ENCODE measurements at regions not wholly inside any gene's neighbourhood (a gene's known extent, or its start where the extent isn't known, plus 50 kb on each side); places are given as distances from the start of the nearest gene placed in this dataset.

GRCh38 chrX:42691196-42691595, 86.8 kb downstream of the PPP1R2C start:
- 33 to 78% (median 58%) methylated on average over 1 of the region's 1 CpG for WGBS, 4 donors
- H3K27me3 ChIP-seq, result peaks cover 7% of the 10 kb centered on the region
- no peak for DNase-seq
- no peaks in the 10 kb centered on the region for H3K36me3 ChIP-seq (replicated peaks in 1 of 2)
- H3K4me3 ChIP-seq, result no peak overlapping the region
- no peaks in the 10 kb centered on the region for H3K9me3 ChIP-seq (replicated peaks in 1 of 3)
- intact Hi-C loops (cut with DNase I), result no loop called here
- no peaks in the 10 kb centered on the region for H3K4me1 ChIP-seq (replicated peaks in 1 of 2)
- TF ChIP-seq POLR2A (IDR thresholded peaks at IDR 0.05) (no peak), CTCF (IDR thresholded peaks at IDR 0.05) (no peak)
- no peak overlapping the region for H3K27ac ChIP-seq

- Histone ChIP-seq H3K27me3 (no peaks in the 10 kb centered on the region), H3K4me3 (no peak overlapping the region), H3K27ac (no peak overlapping the region), H3K4me1 (replicated peaks in 1 of 2) (no peaks in the 10 kb centered on the region), H3K9me3 (replicated peaks in 1 of 3) (no peaks in the 10 kb centered on the region), H3K36me3 (replicated peaks in 1 of 2) (no peaks in the 10 kb centered on the region)
- no peak for TF ChIP-seq POLR2A (IDR thresholded peaks at IDR 0.05)
- no peak for TF ChIP-seq CTCF (IDR thresholded peaks at IDR 0.05)
- intact Hi-C loops (cut with DNase I), result no loop called here
- 53 to 91% (median 76%) methylated on average over 2 of the region's 2 CpGs for WGBS, 4 donors
- DNase-seq, result no peak
These were observed 91.3 kb downstream of the PPP1R2C start for GRCh38 chrX:42686706-42687105.

GRCh38 chrX:42686296-42686695, 91.7 kb downstream of the PPP1R2C start:
- no peak overlapping the region for H3K27ac ChIP-seq
- H3K27me3 ChIP-seq, result no peaks in the 10 kb centered on the region
- H3K4me1 ChIP-seq (replicated peaks in 1 of 2), result no peaks in the 10 kb centered on the region
- intact Hi-C loops (cut with DNase I), result no loop called here
- no peak overlapping the region for H3K4me3 ChIP-seq
- no peaks in the 10 kb centered on the region for H3K9me3 ChIP-seq (replicated peaks in 1 of 3)
- no peaks in the 10 kb centered on the region for H3K36me3 ChIP-seq (replicated peaks in 1 of 2)
- 42 to 77% (median 52%) methylated on average over 1 of the region's 1 CpG for WGBS, 4 donors
- TF ChIP-seq CTCF (IDR thresholded peaks at IDR 0.05) (no peak), POLR2A (IDR thresholded peaks at IDR 0.05) (no peak)
- no peak for DNase-seq

- H3K36me3 ChIP-seq (replicated peaks in 1 of 2), result no peaks in the 10 kb centered on the region
- no peaks in the 10 kb centered on the region for H3K27me3 ChIP-seq
- no peak for DNase-seq
- H3K9me3 ChIP-seq (replicated peaks in 1 of 3), result no peaks in the 10 kb centered on the region
- TF ChIP-seq CTCF (IDR thresholded peaks at IDR 0.05) (no peak), POLR2A (IDR thresholded peaks at IDR 0.05) (no peak)
- no peak overlapping the region for H3K27ac ChIP-seq
- no peak overlapping the region for H3K4me3 ChIP-seq
- intact Hi-C loops (cut with DNase I), result no loop called here
- WGBS, 4 donors, result 66 to 77% (median 70%) methylated on average over 2 of the region's 2 CpGs
- H3K4me1 ChIP-seq (replicated peaks in 1 of 2), result no peaks in the 10 kb centered on the region
These were observed 93.9 kb downstream of the PPP1R2C start for GRCh38 chrX:42684065-42684464.
